Ishikawa (cell line): ENCODE measurements at regions not wholly inside any gene's neighbourhood (a gene's known extent, or its start where the extent isn't known, plus 50 kb on each side); places are given as distances from the start of the nearest gene placed in this dataset.

ENCODE experiments used
- CEBPB ChIP-seq: IDR thresholded peaks from 2 replicates; pipeline ENCODE4 v1.6.1; 2012
- CREB1 ChIP-seq: IDR thresholded peaks from 2 replicates; pipeline ENCODE4 v1.6.1; 2012; ENCODE audit warnings: low read depth
- EGR1 ChIP-seq: IDR thresholded peaks from 2 replicates; pipeline ENCODE4 v1.6.1; 2012
- EP300 ChIP-seq: IDR thresholded peaks from 2 replicates; pipeline ENCODE4 v1.6.1; 2012; ENCODE audit warnings: borderline replicate concordance
- FOXM1 ChIP-seq: IDR thresholded peaks from 2 replicates; pipeline ENCODE4 v1.6.1; 2012; ENCODE audit warnings: low read depth, borderline replicate concordance
- NFIC ChIP-seq: IDR thresholded peaks from 2 replicates; pipeline ENCODE4 v1.6.1; 2012
- RAD21 ChIP-seq: IDR thresholded peaks from 2 replicates; pipeline ENCODE4 v1.6.1; 2012; ENCODE audit warnings: low read depth
- TAF1 ChIP-seq: IDR thresholded peaks from 2 replicates; pipeline ENCODE4 v1.6.1; 2012; ENCODE audit warnings: low read depth, mild to moderate bottlenecking
- TCF12 ChIP-seq: IDR thresholded peaks from 2 replicates; pipeline ENCODE4 v1.6.1; 2012; ENCODE audit warnings: low read depth
- TEAD4 ChIP-seq: IDR thresholded peaks from 2 replicates; pipeline ENCODE4 v1.6.1; 2012
- YY1 ChIP-seq: IDR thresholded peaks from 2 replicates; pipeline ENCODE4 v1.6.1; 2012; ENCODE audit warnings: low read depth
- ZBTB7A ChIP-seq: IDR thresholded peaks from 2 replicates; pipeline ENCODE4 v1.6.1; 2012; ENCODE audit warnings: low read depth
- TF ChIP-seq, protein P1 (sequence below): IDR thresholded peaks from 2 replicates; pipeline ENCODE4 v1.6.1; 2012
- TF ChIP-seq, protein P2 (sequence below): IDR thresholded peaks from 2 replicates; pipeline ENCODE4 v1.6.1; 2012
- TF ChIP-seq, protein P3 (sequence below): IDR thresholded peaks from 2 replicates; pipeline ENCODE4 v1.6.1; 2012; ENCODE audit warnings: low read depth, mild to moderate bottlenecking

DNA sequence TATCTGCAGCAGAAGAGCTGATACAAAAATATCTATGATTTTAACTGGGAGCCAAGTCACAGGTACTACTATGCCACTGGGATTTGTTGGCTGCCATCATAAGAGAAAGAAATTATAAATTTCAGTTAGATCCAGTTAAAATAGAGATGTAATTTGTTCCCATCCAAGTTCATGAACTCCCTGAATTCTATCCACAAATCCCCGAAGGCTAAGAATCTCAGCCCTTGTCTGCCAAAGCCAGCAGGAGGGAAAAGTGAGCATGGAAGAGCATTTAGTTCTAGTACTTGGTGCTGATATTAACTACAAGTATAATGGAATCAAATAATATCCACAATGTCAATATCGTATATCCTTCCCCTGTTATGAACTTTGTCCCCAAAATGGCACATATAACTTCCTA lies 801.1 kb upstream of the CXADR start:
- TF ChIP-seq, protein P1, sequence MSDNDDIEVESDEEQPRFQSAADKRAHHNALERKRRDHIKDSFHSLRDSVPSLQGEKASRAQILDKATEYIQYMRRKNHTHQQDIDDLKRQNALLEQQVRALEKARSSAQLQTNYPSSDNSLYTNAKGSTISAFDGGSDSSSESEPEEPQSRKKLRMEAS = no peak
- no peak for TF ChIP-seq NFIC

DNA sequence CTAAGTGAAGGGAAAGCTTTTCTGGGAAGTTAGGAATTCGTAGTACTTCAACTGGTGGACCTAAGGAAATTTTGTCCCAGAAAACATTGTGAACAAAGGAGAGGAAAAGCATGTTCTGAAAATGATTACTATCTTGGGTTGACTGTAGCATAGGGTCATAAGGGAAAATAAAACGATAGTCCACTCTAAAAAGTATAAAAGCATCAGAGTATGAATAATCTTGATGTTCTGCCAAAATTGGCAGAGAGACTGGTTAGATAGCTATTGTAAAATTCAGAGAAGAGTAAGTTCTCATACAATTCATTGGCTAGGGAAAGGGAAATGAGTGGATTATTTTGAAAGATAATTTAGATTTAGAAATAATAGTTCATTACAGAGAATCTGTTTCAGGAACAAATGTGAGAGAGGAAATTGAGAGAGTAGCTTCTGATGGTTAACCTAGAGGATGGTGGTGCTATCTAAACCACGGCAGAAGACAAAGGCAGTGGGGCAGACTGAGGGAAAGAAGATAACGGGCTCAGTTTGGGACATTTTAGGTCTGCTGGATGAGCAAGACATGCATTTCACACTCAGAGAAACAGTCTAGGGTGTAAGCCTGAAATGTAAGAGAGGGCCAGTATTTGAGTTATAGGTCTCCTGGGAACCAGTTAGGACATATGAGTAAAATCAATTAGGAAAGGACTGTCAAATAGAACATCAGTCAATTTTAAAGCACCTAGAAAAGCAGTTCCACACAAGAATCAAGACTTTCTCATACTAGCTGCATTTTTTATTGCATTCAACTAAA lies 799.3 kb upstream of the CXADR start:
- TF ChIP-seq, protein P1 = no peak
- no peak for TF ChIP-seq ZBTB7A

DNA sequence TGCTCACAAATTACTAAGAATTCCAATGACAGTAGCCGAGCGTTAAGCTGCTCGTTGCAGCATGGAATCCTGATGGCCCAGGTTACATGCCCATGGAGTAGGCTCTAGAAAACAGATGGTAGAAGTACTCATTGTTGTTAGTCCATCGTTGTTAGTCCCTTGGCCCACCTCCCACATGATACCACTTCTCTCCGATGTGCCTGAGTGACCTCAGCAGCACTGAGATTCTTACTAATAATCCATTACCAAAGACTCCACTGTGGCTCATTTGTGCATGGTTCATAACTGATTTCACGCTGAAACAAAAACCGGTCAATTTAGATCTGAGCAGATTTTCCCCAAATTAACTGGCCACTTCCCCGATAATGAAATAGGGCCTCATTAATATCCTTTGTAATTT lies 772.3 kb upstream of the CXADR start:
- no peak for TF ChIP-seq CREB1

DNA sequence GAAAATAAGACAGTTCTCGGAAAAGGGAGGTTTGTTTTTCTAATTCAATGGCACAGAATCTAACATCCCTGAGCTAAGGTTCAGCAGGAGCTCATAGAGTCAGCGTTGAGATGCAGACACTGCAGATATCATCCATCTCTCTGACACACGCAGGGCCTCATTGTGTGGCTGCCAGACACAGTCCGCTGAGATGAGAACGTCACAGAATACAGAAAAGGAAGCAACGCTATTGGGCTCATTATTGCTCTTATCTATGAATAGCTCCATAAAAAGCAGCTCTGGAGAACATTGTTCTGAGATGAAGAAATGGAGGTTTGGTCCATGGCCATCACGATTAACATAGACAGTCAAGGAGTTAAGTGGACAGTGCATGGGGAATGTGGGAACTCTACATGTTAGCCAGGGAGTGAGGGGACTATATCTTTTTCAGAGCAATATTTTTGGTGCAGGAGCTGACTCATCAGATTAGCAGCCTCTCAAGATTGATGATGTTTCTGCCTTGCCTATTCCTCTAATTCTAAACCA lies 771.6 kb upstream of the CXADR start:
- TF ChIP-seq, protein P2, sequence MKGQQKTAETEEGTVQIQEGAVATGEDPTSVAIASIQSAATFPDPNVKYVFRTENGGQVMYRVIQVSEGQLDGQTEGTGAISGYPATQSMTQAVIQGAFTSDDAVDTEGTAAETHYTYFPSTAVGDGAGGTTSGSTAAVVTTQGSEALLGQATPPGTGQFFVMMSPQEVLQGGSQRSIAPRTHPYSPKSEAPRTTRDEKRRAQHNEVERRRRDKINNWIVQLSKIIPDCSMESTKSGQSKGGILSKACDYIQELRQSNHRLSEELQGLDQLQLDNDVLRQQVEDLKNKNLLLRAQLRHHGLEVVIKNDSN = no peak
- TF ChIP-seq NFIC (no peak), TEAD4 (no peak), EGR1 (no peak), ZBTB7A (no peak), RAD21 (no peak), CEBPB (no peak)
- TF ChIP-seq, protein P1 = no peak

DNA sequence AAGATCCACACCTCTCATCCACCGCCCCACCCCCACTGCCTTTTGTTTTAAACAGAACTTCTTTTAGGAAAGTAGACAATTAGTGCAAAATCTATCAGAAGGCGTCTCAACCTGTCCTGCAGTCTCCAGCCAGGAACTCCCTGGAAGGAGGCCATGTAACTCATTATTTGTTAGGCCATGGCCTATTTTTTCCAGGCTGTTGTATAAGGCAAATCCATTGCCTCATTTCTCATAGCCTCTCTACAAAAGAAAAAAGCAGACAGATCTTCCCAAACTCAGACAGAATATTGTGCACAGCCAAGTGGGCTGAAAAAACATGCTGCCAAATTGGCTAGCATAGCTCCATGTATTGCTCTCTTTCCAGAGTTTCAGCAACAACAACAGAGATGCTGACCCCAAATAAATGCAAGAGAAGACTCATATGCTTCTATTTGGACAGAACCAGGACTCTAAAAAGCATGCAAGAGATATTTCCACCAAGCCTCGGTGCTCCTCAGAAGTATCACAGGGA lies 770.7 kb upstream of the CXADR start:
- TF ChIP-seq YY1 = no peak
- TF ChIP-seq FOXM1 = no peak
- TF ChIP-seq EP300 = no peak
- TF ChIP-seq EGR1 = no peak
- TF ChIP-seq, protein P1 = no peak
- TF ChIP-seq, protein P3, sequence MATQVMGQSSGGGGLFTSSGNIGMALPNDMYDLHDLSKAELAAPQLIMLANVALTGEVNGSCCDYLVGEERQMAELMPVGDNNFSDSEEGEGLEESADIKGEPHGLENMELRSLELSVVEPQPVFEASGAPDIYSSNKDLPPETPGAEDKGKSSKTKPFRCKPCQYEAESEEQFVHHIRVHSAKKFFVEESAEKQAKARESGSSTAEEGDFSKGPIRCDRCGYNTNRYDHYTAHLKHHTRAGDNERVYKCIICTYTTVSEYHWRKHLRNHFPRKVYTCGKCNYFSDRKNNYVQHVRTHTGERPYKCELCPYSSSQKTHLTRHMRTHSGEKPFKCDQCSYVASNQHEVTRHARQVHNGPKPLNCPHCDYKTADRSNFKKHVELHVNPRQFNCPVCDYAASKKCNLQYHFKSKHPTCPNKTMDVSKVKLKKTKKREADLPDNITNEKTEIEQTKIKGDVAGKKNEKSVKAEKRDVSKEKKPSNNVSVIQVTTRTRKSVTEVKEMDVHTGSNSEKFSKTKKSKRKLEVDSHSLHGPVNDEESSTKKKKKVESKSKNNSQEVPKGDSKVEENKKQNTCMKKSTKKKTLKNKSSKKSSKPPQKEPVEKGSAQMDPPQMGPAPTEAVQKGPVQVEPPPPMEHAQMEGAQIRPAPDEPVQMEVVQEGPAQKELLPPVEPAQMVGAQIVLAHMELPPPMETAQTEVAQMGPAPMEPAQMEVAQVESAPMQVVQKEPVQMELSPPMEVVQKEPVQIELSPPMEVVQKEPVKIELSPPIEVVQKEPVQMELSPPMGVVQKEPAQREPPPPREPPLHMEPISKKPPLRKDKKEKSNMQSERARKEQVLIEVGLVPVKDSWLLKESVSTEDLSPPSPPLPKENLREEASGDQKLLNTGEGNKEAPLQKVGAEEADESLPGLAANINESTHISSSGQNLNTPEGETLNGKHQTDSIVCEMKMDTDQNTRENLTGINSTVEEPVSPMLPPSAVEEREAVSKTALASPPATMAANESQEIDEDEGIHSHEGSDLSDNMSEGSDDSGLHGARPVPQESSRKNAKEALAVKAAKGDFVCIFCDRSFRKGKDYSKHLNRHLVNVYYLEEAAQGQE = no peak
- TF ChIP-seq ZBTB7A = no peak
- no peak for TF ChIP-seq RAD21
- no peak for TF ChIP-seq TAF1
- TF ChIP-seq, protein P2 = no peak
- no peak for TF ChIP-seq CEBPB
- no peak for TF ChIP-seq TCF12
- no peak for TF ChIP-seq CREB1
- no peak for TF ChIP-seq TEAD4
- no peak for TF ChIP-seq NFIC

DNA sequence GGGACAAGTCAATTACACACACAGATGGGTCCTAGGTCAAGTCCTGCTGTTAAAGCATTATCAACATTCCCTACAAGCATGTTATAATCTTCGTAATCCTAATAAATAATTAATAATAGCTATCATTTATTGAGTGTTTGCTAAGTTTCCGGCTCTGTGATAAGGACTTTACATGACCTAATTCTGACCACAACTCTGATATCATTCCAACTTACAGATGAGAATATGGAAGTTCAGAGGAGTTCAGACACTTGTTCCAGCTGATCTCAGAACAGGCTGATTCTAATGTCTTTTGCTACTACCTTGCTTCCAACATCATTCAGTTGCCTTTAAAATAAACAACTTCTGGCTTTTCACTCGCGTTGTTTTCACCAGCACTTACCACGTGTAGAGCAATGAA lies 770.1 kb upstream of the CXADR start:
- TF ChIP-seq ZBTB7A (no peak), TCF12 (no peak), EP300 (no peak), CREB1 (no peak), EGR1 (no peak), YY1 (no peak)
- TF ChIP-seq, protein P1 = no peak

DNA sequence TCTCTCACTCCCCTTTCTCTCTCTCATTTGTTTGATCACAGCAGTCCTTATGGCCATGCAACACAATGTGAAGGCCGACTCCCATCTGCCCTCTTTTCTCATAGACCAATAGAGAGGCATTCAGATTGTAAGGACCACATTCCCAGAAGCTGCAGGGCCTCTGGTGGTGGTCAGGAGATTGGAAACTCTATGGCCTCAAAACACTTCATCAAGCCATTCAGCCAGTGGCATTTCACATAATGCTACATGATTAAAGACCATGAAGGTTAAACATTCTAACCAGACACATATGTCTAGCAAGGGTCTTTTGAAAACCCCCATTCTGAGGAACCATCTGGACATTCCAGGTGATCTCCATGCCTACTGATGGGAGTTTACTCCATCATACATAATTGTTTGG lies 769.5 kb upstream of the CXADR start:
- TF ChIP-seq EGR1 (no peak), TAF1 (no peak), YY1 (no peak), TEAD4 (no peak), NFIC (no peak), ZBTB7A (no peak), CREB1 (no peak), CEBPB (no peak)

DNA sequence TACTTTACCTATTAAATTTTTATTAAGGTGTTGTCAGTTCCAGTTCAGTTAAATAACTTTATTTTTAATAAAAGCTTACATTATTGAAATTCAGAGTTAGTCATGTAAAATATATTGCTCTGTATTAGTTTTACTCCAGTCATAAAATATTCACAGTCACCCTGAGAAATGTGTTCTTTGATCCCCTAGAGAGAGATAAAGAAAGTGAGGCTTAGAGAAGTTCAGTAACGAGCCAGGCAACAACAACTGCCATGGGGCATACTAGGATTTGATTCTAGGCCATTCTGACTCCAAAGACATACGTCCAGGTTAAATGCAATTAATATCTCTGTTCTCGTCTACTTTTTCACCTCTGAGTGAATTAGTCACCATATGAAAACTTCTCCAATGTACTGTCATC lies 761.9 kb upstream of the CXADR start:
- TF ChIP-seq ZBTB7A = no peak
- TF ChIP-seq, protein P2 = no peak
